ENCODE measurements at regions not wholly inside any gene's neighbourhood (a gene's known extent, or its start where the extent isn't known, plus 50 kb on each side); places are given as distances from the start of the nearest gene placed in this dataset.
"Not testable (repeated sequence)": the region's sequence is repeated elsewhere in the genome, so short reads cannot be mapped to it uniquely, and the experiment has no call there.

DNA sequence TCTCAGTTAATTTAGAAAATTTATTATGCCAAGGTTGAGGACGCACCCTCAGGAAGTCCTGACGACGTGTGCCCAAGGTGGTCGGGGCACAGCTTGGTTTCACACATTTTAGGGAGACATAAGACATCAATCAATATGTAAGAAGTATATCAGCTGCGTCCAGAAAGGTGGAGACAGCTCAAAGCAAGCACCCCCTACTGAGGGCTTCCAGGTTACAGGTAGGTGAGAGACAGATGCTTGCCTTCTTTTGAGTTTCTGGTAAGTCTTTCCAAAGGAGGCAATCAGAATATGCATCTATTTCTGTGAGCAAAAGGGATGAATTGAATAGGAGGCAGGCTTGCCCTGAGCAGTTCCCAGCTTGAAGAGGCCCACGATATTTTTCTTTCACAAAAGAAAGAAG lies 614.3 kb downstream of the XPNPEP1 start:
- no peak overlapping the region for H3K4me2 ChIP-seq (ENCODE audit: low read depth, low read length, poor library complexity, severe bottlenecking)
- H3K9me3 ChIP-seq (ENCODE audit: insufficient read depth, low read length) = no peaks in the 10 kb centered on the region
- no peak overlapping the region for H3K9ac ChIP-seq (ENCODE audit: low read length)
- no peaks in the 10 kb centered on the region for H4K20me1 ChIP-seq (ENCODE audit: low read depth, low read length)
- H3K27ac ChIP-seq (ENCODE audit: low read depth, low read length) = no peak overlapping the region
- H3K36me3 ChIP-seq (ENCODE audit: low read length) = no peaks in the 10 kb centered on the region
- no peak overlapping the region for H3K4me3 ChIP-seq (ENCODE audit: insufficient read depth, low read length, poor library complexity, severe bottlenecking)
- H3F3A ChIP-seq (ENCODE audit: insufficient read depth) = no peaks in the 10 kb centered on the region
- no peaks in the 10 kb centered on the region for H3K27me3 ChIP-seq (ENCODE audit: low read length)
- no peaks in the 10 kb centered on the region for H3K79me2 ChIP-seq (ENCODE audit: insufficient read depth, low read length)
- no peak overlapping the region for H2AFZ ChIP-seq (ENCODE audit: low read depth, low read length, severe bottlenecking)
- TF ChIP-seq EZH2phosphoT487 (conservative IDR thresholded peaks at IDR 0.05; ENCODE audit: low read length) = no peak
- no peak for TF ChIP-seq CTCF (IDR thresholded peaks at IDR 0.05; ENCODE audit: insufficient read depth, low read length, poor library complexity, severe bottlenecking)
- H3K9me2 ChIP-seq (replicated peaks; ENCODE audit: insufficient read depth, low read length) = no peaks in the 10 kb centered on the region

DNA sequence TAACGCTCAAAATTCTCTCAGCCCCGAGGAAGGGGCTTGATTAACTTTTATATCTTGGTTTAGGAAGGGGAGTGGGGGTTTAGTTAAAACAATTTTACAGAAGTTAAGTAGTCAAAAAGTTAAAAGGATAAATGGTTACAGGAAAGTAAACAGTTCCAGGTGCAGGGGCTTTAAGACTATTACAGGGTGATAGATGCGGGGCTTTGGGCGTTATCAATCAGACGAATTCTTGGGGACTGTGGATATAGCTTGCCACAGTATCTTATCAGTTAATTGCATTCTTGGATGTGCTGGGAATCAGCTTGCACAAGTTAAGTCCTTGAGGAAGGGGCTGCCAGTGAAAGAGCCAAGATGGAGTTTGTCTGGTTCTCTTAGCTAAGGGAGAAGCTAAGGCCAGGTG lies 616.2 kb downstream of the XPNPEP1 start:
- not testable (repeated sequence) for H3K9ac ChIP-seq (ENCODE audit: low read length); H2AFZ ChIP-seq (ENCODE audit: low read depth, low read length, severe bottlenecking); H3K36me3 ChIP-seq (ENCODE audit: low read length); H3K27ac ChIP-seq (ENCODE audit: low read depth, low read length); H3K27me3 ChIP-seq (ENCODE audit: low read length); H3K4me2 ChIP-seq (ENCODE audit: low read depth, low read length, poor library complexity, severe bottlenecking); H4K20me1 ChIP-seq (ENCODE audit: low read depth, low read length); H3K79me2 ChIP-seq (ENCODE audit: insufficient read depth, low read length); H3F3A ChIP-seq (ENCODE audit: insufficient read depth); H3K9me3 ChIP-seq (ENCODE audit: insufficient read depth, low read length); H3K4me3 ChIP-seq (ENCODE audit: insufficient read depth, low read length, poor library complexity, severe bottlenecking); H3K9me2 ChIP-seq (replicated peaks; ENCODE audit: insufficient read depth, low read length)

DNA sequence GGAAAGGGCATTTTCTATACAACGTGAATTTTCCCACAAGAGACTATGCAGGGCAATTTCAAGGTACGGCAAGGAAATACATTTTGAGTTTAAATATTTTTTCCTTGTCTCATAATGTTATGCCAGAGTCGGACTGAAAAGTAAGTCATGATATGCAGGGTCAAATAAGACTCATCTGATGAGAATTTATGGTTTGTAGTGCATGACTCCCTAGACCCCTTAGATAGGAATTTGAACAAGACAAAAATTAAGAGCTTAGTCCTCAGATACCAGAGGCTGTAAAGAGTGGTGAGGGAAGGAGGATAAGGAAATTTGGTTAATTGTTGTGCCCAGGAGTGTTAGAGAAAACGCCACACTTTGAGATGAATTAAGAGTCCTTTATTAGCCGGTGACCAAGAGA lies 616.6 kb downstream of the XPNPEP1 start:
- H3K9ac ChIP-seq (ENCODE audit: low read length) = no peak overlapping the region
- no peak for TF ChIP-seq EZH2phosphoT487 (conservative IDR thresholded peaks at IDR 0.05; ENCODE audit: low read length)
- TF ChIP-seq CTCF (IDR thresholded peaks at IDR 0.05; ENCODE audit: insufficient read depth, low read length, poor library complexity, severe bottlenecking) = no peak
- H3K79me2 ChIP-seq (ENCODE audit: insufficient read depth, low read length) = no peaks in the 10 kb centered on the region
- no peaks in the 10 kb centered on the region for H3F3A ChIP-seq (ENCODE audit: insufficient read depth)
- no peaks in the 10 kb centered on the region for H4K20me1 ChIP-seq (ENCODE audit: low read depth, low read length)
- H3K9me2 ChIP-seq (replicated peaks; ENCODE audit: insufficient read depth, low read length) = no peaks in the 10 kb centered on the region
- no peaks in the 10 kb centered on the region for H3K36me3 ChIP-seq (ENCODE audit: low read length)
- H3K27ac ChIP-seq (ENCODE audit: low read depth, low read length) = no peak overlapping the region
- H3K4me2 ChIP-seq (ENCODE audit: low read depth, low read length, poor library complexity, severe bottlenecking) = no peak overlapping the region
- no peaks in the 10 kb centered on the region for H3K27me3 ChIP-seq (ENCODE audit: low read length)
- no peak overlapping the region for H3K4me3 ChIP-seq (ENCODE audit: insufficient read depth, low read length, poor library complexity, severe bottlenecking)
- no peak overlapping the region for H2AFZ ChIP-seq (ENCODE audit: low read depth, low read length, severe bottlenecking)
- no peaks in the 10 kb centered on the region for H3K9me3 ChIP-seq (ENCODE audit: insufficient read depth, low read length)

DNA sequence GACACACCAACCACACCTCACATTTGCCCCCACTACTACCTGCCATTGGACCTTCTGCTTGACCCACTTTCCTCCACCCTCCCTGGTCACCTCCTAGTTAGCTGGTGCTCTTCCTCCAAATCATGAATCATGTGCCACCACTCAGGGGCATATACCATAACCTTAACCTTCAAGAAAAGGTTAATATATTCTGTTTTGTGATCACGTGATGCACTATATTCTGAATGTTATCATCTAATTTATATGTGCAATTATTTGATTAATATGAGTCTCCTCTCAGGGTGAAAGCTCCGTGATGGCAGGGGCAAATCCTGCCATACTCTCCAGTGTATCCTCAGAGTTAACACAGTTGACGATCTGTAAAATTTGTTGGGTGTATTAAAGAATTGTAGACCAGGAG lies 635.5 kb downstream of the XPNPEP1 start:
- no peaks in the 10 kb centered on the region for H3K79me2 ChIP-seq (ENCODE audit: insufficient read depth, low read length)
- H3F3A ChIP-seq (ENCODE audit: insufficient read depth) = no peaks in the 10 kb centered on the region
- H3K9me3 ChIP-seq (ENCODE audit: insufficient read depth, low read length) = no peaks in the 10 kb centered on the region
- no peak overlapping the region for H3K9ac ChIP-seq (ENCODE audit: low read length)
- H3K27ac ChIP-seq (ENCODE audit: low read depth, low read length) = no peak overlapping the region
- H3K9me2 ChIP-seq (replicated peaks; ENCODE audit: insufficient read depth, low read length) = no peaks in the 10 kb centered on the region
- no peaks in the 10 kb centered on the region for H3K27me3 ChIP-seq (ENCODE audit: low read length)
- no peak overlapping the region for H3K4me3 ChIP-seq (ENCODE audit: insufficient read depth, low read length, poor library complexity, severe bottlenecking)
- no peaks in the 10 kb centered on the region for H4K20me1 ChIP-seq (ENCODE audit: low read depth, low read length)
- no peak overlapping the region for H2AFZ ChIP-seq (ENCODE audit: low read depth, low read length, severe bottlenecking)
- H3K4me2 ChIP-seq (ENCODE audit: low read depth, low read length, poor library complexity, severe bottlenecking) = no peak overlapping the region
- no peak for TF ChIP-seq EZH2phosphoT487 (conservative IDR thresholded peaks at IDR 0.05; ENCODE audit: low read length)
- no peaks in the 10 kb centered on the region for H3K36me3 ChIP-seq (ENCODE audit: low read length)
